ENCODE measurements at regions not wholly inside any gene's neighbourhood (a gene's known extent, or its start where the extent isn't known, plus 50 kb on each side); places are given as distances from the start of the nearest gene placed in this dataset.

GRCh38 chr12:116393255-116393654 lies 115.8 kb upstream of the MED13L start:
- Histone ChIP-seq H3K9me3 (ENCODE audit: control insufficient read depth, low read depth, low read length) (no peaks in the 10 kb centered on the region), H3K27ac (ENCODE audit: low read length) (no peak overlapping the region), H3K4me3 (ENCODE audit: low read length) (no peak overlapping the region), H3K27me3 (ENCODE audit: control insufficient read depth, insufficient read depth, low read length) (no peaks in the 10 kb centered on the region), H3K4me1 (ENCODE audit: control insufficient read depth, insufficient read depth, low read length) (no peaks in the 10 kb centered on the region), H3K36me3 (ENCODE audit: control insufficient read depth, insufficient read depth, low read length) (no peaks in the 10 kb centered on the region)
- no peak for DNase-seq
- no CpG with 5 or more reads among the region's 10 CpGs for WGBS (ENCODE audit: insufficient coverage, low lambda C conversion rate)

DNA sequence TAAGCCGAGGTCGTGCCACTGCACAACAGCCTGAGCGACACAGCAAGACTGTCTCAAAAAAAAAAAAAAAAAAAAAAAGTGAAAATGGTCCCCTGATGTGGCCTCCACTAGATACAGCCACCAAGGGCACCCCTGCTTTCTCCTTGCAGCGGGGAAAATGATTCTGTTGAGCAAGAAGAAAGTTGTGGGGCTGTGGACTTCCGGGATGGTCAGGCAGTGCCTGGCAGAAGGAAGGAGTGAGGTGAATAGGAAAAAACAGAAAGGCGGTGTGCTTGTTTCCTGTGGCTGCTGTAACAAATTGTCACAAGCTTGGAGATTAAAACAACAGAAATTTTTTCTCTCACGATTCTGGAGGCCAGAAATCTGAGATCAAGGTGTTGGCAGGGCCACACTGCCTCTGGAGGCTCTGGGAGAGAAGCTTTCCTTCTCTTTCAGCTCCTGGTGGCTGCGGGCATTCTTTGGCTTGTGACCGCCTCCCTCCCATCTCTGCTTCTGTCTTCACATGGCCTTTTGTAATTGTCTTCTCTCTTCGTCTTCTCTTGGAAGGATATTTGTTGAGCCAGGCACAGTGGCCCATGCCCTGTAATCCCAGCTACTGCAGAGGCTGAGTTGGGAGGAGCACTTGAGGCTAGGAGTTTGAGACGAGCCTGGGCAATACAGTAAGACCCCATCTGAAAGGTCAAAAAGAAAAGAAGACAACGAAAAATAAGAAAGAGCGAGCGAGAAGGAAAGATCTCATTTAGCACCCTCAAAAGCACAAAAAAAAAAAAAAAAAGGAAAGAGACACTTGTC lies 116.6 kb upstream of the MED13L start:
- H3K4me1 ChIP-seq (ENCODE audit: control insufficient read depth, insufficient read depth, low read length), result no peaks in the 10 kb centered on the region
- no peak for DNase-seq
- no peaks in the 10 kb centered on the region for H3K27me3 ChIP-seq (ENCODE audit: control insufficient read depth, insufficient read depth, low read length)
- no peaks in the 10 kb centered on the region for H3K36me3 ChIP-seq (ENCODE audit: control insufficient read depth, insufficient read depth, low read length)
- WGBS (ENCODE audit: insufficient coverage, low lambda C conversion rate), result 98% methylated on average over 5 of the region's 14 CpGs
- H3K9me3 ChIP-seq (ENCODE audit: control insufficient read depth, low read depth, low read length), result no peaks in the 10 kb centered on the region
- no peak overlapping the region for H3K4me3 ChIP-seq (ENCODE audit: low read length)
- no peak overlapping the region for H3K27ac ChIP-seq (ENCODE audit: low read length)

DNA sequence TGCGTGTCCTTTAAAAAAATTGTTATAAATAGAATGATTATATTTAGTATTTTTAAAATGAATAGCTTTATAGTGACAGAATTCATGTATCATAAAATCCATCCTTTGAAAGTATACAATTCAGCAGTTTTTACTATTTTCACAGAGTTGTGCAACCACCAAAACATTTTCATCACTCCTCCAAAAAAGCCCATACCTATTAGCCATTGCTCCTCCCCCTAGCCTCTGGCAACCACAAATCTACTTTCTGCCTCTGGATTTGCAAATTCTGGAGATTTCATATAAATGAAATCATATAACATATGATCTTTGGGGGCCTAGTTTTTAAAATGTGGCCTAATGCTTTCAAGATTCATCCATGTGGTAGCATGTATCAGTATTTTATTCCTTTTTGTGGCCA lies 117.9 kb upstream of the MED13L start:
- Histone ChIP-seq H3K27me3 (ENCODE audit: control insufficient read depth, insufficient read depth, low read length) (no peaks in the 10 kb centered on the region), H3K4me1 (ENCODE audit: control insufficient read depth, insufficient read depth, low read length) (no peaks in the 10 kb centered on the region), H3K9me3 (ENCODE audit: control insufficient read depth, low read depth, low read length) (no peaks in the 10 kb centered on the region), H3K36me3 (ENCODE audit: control insufficient read depth, insufficient read depth, low read length) (no peaks in the 10 kb centered on the region), H3K4me3 (ENCODE audit: low read length) (no peak overlapping the region), H3K27ac (ENCODE audit: low read length) (no peak overlapping the region)
- WGBS (ENCODE audit: insufficient coverage, low lambda C conversion rate), result no CpG with 5 or more reads among the region's 1 CpG
- DNase-seq, result no peak

DNA sequence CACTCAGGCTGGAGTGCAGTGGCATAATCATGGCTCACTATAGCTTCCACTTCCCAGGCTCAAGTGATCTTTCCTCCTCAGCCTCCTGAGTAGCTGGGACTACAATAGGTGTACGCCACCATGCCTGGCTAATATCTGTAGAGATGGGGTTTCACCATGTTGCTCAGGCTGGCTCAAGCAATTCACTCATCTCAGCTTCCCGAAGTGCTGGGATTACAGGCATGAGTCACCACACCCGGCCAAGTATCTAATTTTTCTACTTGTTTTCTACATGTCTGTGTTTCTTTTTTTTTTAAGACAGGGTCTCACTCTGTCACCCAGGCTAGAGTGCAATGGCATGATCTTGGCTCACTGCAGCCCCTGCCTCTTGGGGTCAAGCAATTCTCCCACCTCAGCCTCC lies 119.7 kb upstream of the MED13L start:
- 100% methylated on average over 1 of the region's 3 CpGs for WGBS (ENCODE audit: insufficient coverage, low lambda C conversion rate)

DNA sequence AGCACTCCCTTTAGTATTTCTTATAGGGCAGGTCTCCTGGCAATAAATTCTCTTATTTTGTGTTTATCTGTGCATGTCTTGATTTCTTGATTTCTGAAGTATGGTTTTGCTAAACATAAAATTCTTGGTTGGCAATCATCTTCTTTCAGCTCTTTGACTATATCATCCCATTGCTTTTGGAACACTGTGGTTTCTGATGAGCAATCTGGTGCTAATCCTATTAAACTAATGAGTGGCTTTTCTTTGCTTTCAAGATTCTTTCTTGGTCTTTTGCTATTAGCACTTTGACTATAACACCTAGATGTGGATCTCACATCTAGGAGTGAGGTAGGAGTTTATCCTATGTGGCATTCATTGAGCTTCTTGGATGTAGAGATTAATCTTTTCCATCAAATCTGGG lies 120.7 kb upstream of the MED13L start:
- H3K9me3 ChIP-seq (ENCODE audit: control insufficient read depth, low read depth, low read length), result no peaks in the 10 kb centered on the region
- DNase-seq, result no peak
- H3K27me3 ChIP-seq (ENCODE audit: control insufficient read depth, insufficient read depth, low read length), result no peaks in the 10 kb centered on the region
- H3K4me3 ChIP-seq (ENCODE audit: low read length), result no peak overlapping the region
- H3K36me3 ChIP-seq (ENCODE audit: control insufficient read depth, insufficient read depth, low read length), result no peaks in the 10 kb centered on the region
- no peaks in the 10 kb centered on the region for H3K4me1 ChIP-seq (ENCODE audit: control insufficient read depth, insufficient read depth, low read length)
- H3K27ac ChIP-seq (ENCODE audit: low read length), result no peak overlapping the region

More for the DNA sequence above, 119.7 kb upstream of the MED13L start:
- Histone ChIP-seq H3K9me3 (ENCODE audit: control insufficient read depth, low read depth, low read length) (no peaks in the 10 kb centered on the region), H3K36me3 (ENCODE audit: control insufficient read depth, insufficient read depth, low read length) (no peaks in the 10 kb centered on the region), H3K4me3 (ENCODE audit: low read length) (no peak overlapping the region), H3K4me1 (ENCODE audit: control insufficient read depth, insufficient read depth, low read length) (no peaks in the 10 kb centered on the region), H3K27me3 (ENCODE audit: control insufficient read depth, insufficient read depth, low read length) (no peaks in the 10 kb centered on the region), H3K27ac (ENCODE audit: low read length) (no peak overlapping the region)
- DNase-seq, result no peak

DNA sequence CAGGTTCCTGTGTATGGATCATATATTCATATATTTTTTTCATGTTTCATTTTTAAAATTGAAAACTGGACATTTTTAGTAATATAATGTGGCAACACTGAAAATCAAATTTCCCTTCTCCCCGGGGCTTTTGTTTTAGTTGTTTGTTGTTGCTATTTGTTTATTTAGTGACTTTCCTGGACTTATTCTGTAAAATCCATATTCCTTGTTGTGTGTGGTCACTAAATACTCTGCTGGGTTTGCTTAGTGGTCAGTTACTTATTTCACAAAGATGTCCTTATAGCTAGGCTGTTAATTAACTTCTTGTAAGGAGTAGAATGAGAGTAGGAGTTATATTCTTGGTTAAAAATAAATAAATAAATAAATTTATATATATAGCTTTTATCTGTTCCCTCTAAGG lies 121.6 kb upstream of the MED13L start:
- no peak overlapping the region for H3K27ac ChIP-seq (ENCODE audit: low read length)
- H3K9me3 ChIP-seq (ENCODE audit: control insufficient read depth, low read depth, low read length), result no peaks in the 10 kb centered on the region
- no peak overlapping the region for H3K4me3 ChIP-seq (ENCODE audit: low read length)
- H3K36me3 ChIP-seq (ENCODE audit: control insufficient read depth, insufficient read depth, low read length), result no peaks in the 10 kb centered on the region
- H3K4me1 ChIP-seq (ENCODE audit: control insufficient read depth, insufficient read depth, low read length), result no peaks in the 10 kb centered on the region
- no peaks in the 10 kb centered on the region for H3K27me3 ChIP-seq (ENCODE audit: control insufficient read depth, insufficient read depth, low read length)
- DNase-seq, result no peak
- WGBS (ENCODE audit: insufficient coverage, low lambda C conversion rate), result 71% methylated on average over 1 of the region's 1 CpG

DNA sequence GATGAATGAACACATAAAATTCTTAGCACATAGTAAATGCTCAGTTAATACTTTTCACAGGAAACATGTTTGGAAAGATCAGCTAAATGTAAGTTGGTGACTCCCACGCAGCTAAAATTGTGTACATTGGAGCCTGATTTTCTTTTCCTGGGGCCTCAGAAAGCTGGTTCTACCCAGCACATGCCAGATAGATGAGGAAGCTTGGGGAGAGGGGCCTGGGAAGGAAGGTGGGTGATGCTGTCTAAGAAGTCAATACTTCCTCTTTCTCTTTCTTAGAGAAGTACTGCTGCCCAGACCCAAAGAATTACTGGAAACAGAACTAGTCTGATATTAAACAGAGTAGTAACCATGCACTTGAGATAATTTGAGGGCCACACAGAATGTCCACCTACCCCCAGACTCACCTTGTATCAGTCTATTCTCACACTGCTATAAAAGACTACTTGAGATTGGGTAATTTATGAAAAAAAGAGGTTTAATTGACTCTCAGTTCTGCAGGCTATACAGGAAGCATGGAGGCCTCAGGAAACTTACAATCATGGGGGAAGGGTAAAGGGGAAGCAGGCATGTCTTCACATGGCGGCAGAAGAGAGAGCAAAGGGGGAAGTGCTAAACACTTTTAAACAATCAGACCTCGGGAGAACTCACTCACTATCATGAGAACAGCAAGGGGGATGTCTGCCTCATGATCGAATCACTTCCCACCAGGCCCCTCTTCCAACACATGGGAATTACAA lies 123.3 kb upstream of the MED13L start:
- Histone ChIP-seq H3K36me3 (ENCODE audit: control insufficient read depth, insufficient read depth, low read length) (no peaks in the 10 kb centered on the region), H3K9me3 (ENCODE audit: control insufficient read depth, low read depth, low read length) (no peaks in the 10 kb centered on the region), H3K4me3 (ENCODE audit: low read length) (no peak overlapping the region), H3K4me1 (ENCODE audit: control insufficient read depth, insufficient read depth, low read length) (peaks cover 7% of the 10 kb centered on the region), H3K27me3 (ENCODE audit: control insufficient read depth, insufficient read depth, low read length) (no peaks in the 10 kb centered on the region), H3K27ac (ENCODE audit: low read length) (no peak overlapping the region)
- no peak for DNase-seq
- no CpG with 5 or more reads among the region's 4 CpGs for WGBS (ENCODE audit: insufficient coverage, low lambda C conversion rate)

DNA sequence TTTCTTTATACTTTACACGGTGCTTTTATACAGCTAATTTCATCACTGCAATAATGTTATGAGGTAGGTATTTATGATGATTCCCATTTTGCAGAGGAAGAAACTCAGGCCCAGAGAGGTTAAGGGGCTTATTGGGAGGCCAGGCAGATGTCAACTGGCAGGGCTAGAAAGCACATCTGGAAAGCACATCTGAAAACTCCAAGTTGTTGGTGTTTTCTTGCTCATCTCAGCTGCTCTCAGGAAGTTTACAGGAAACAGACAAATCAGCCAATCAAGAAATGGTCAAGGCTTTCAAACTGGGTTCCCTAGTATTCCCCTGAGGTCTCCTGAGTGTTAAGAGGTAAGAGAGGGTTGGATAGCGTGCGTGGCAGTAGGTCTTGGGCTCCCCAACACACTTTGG lies 124.1 kb upstream of the MED13L start:
- no CpG with 5 or more reads among the region's 3 CpGs for WGBS (ENCODE audit: insufficient coverage, low lambda C conversion rate)
- Histone ChIP-seq H3K27ac (ENCODE audit: low read length) (no peak overlapping the region), H3K27me3 (ENCODE audit: control insufficient read depth, insufficient read depth, low read length) (no peaks in the 10 kb centered on the region), H3K9me3 (ENCODE audit: control insufficient read depth, low read depth, low read length) (no peaks in the 10 kb centered on the region), H3K4me3 (ENCODE audit: low read length) (no peak overlapping the region), H3K36me3 (ENCODE audit: control insufficient read depth, insufficient read depth, low read length) (no peaks in the 10 kb centered on the region), H3K4me1 (ENCODE audit: control insufficient read depth, insufficient read depth, low read length) (peaks cover 10% of the 10 kb centered on the region)
- no peak for DNase-seq

DNA sequence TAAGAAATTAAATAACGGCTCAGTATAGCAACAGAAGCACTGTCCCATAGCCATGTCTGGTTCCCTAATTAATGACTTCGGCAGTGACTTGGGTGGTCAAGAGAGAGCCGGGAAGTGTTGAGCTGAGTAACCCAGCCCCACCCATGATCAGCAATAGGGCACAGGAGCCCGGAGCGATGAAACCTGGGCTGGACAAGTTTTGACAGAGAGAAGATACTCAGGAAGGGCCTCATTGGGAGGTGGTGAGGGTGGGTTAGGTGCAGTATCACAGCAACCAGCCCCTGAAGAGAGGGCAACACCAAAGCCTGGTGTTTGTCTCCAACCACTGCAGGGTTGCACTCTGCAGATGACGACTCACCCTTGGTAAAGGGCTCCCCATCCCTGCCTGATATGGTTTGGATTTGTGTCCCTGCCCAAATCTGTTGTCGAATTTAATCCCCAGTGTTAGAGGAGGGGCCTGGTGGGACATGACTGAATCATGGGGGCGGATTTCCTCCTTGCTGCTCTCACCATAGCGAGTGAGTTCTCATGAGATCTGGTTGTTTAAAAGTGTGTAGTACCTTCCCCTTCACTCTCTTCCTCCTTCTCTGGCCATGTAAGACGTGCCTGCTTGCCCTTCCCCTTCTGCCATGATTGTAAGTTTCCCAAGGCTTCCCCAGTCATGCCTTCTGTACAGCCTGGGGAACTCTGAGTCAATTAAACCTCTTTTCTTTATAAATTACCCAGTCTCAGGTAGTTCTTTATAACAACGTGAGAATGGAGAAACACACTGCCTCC lies 124.9 kb upstream of the MED13L start:
- peaks cover 15% of the 10 kb centered on the region for H3K4me1 ChIP-seq (ENCODE audit: control insufficient read depth, insufficient read depth, low read length)
- H3K36me3 ChIP-seq (ENCODE audit: control insufficient read depth, insufficient read depth, low read length), result no peaks in the 10 kb centered on the region
- H3K27ac ChIP-seq (ENCODE audit: low read length), result no peak overlapping the region
- DNase-seq, result no peak
- H3K4me3 ChIP-seq (ENCODE audit: low read length), result no peak overlapping the region
- WGBS (ENCODE audit: insufficient coverage, low lambda C conversion rate), result no CpG with 5 or more reads among the region's 11 CpGs
- no peaks in the 10 kb centered on the region for H3K9me3 ChIP-seq (ENCODE audit: control insufficient read depth, low read depth, low read length)
- H3K27me3 ChIP-seq (ENCODE audit: control insufficient read depth, insufficient read depth, low read length), result no peaks in the 10 kb centered on the region

- H3K27me3 ChIP-seq (ENCODE audit: control insufficient read depth, insufficient read depth, low read length), result no peaks in the 10 kb centered on the region
- H3K27ac ChIP-seq (ENCODE audit: low read length), result no peak overlapping the region
- peaks cover 16% of the 10 kb centered on the region for H3K4me1 ChIP-seq (ENCODE audit: control insufficient read depth, insufficient read depth, low read length)
- H3K4me3 ChIP-seq (ENCODE audit: low read length), result no peak overlapping the region
- DNase-seq, result no peak
- WGBS (ENCODE audit: insufficient coverage, low lambda C conversion rate), result no CpG with 5 or more reads among the region's 3 CpGs
- H3K9me3 ChIP-seq (ENCODE audit: control insufficient read depth, low read depth, low read length), result no peaks in the 10 kb centered on the region
- no peaks in the 10 kb centered on the region for H3K36me3 ChIP-seq (ENCODE audit: control insufficient read depth, insufficient read depth, low read length)
Observed at GRCh38 chr12:116403546-116403945, 126.1 kb upstream of the MED13L start.

Data from large intestine (tissue), 3 donors.